Endothelial cell of umbilical vein (primary cell): ENCODE measurements at regions not wholly inside any gene's neighbourhood (a gene's known extent, or its start where the extent isn't known, plus 50 kb on each side); places are given as distances from the start of the nearest gene placed in this dataset.

Source experiments
- BruUV-seq: library from RNA; stranded (reverse); fragments of 400-500 nt; replicated peaks from 2 replicates; lab custom pipeline; 2021; lab: Mats Ljungman, UMichigan
- CTCF ChIA-PET: fragments of 300-600, 350-600 bp; sonication (Branson Sonifier 250); formaldehyde crosslinking; loops from one replicate; lab custom pipeline; 2021; ENCODE audit warnings: antibody characterized with exemption, inconsistent platforms; lab: Charles Lee
- POLR2A ChIA-PET: fragments of 300-600, 350-600 bp; sonication (Branson Sonifier 250); formaldehyde crosslinking; loops from one replicate; lab custom pipeline; 2021; ENCODE audit warnings: antibody characterized with exemption, inconsistent platforms; lab: Charles Lee
- DNase-seq: peaks from one replicate; pipeline ENCODE4 v3.0.0-alpha.2; 2011; ENCODE audit warnings: low read depth, low spot score
- FAIRE-seq: peaks from 2 replicates; lab custom pipeline; 2011; peaks lifted over from hg19 to GRCh38; lab: Jason Lieb, UNC
- H2AFZ ChIP-seq: 2 replicates; pipeline ENCODE4 v1.6.0; 2012; ENCODE audit warnings: low read depth, low read length, control low read depth, inconsistent platforms
- H3K27ac ChIP-seq: 2 replicates; pipeline ENCODE4 v1.5.1; 2011; ENCODE audit warnings: low read depth, mild to moderate bottlenecking, control low read depth, low read length, moderate library complexity; ENCODE audit not compliant: insufficient read depth
- H3K27me3 ChIP-seq, 2 experiments: 2 replicates each; pipeline versions ENCODE4 v1.6.0 to v1.6.1; 2011; ENCODE audit warnings: low read length in 2 of 2, mixed read lengths in 1 of 2; ENCODE audit not compliant: control insufficient read depth in 2 of 2, insufficient read depth in 2 of 2
- H3K36me3 ChIP-seq, 2 experiments: 2 replicates in 1 of 2; 3 replicates in 1 of 2; pipeline ENCODE4 v1.5.1; 2011; ENCODE audit warnings: low read length in 2 of 2, mild to moderate bottlenecking in 1 of 2, moderate library complexity in 1 of 2; ENCODE audit not compliant: control insufficient read depth in 2 of 2, insufficient read depth in 2 of 2; ENCODE audit errors: extremely low read depth in 1 of 2
- H3K4me1 ChIP-seq: 3 replicates; pipeline ENCODE4 v1.5.1; 2011; ENCODE audit warnings: mild to moderate bottlenecking, low read length; ENCODE audit not compliant: control insufficient read depth, insufficient read depth; ENCODE audit errors: extremely low read depth
- H3K4me2 ChIP-seq: 2 replicates; pipeline ENCODE4 v1.6.1; 2011; ENCODE audit warnings: low read length, control low read depth, mixed read lengths; ENCODE audit not compliant: insufficient read depth
- H3K4me3 ChIP-seq, 3 experiments: fragments of 200-600 bp in 1 of 3; sonication (generic), shearing (Covaris generic) in 1 of 3; replicated peaks in 1 of 3; 2 replicates each; pipeline ENCODE4 v1.5.1; 2011 to 2016; ENCODE audit warnings: control low read depth in 3 of 3, low read length in 3 of 3, mild to moderate bottlenecking in 2 of 3, inconsistent platforms in 1 of 3, low read depth in 1 of 3, moderate library complexity in 1 of 3; ENCODE audit not compliant: insufficient read depth in 1 of 3
- H3K79me2 ChIP-seq: 2 replicates; pipeline ENCODE4 v1.6.0; 2012; ENCODE audit warnings: low read length, inconsistent platforms; ENCODE audit not compliant: control insufficient read depth, insufficient read depth
- H3K9ac ChIP-seq: replicated peaks from 2 replicates; pipeline ENCODE3; 2011; ENCODE audit warnings: low read length, control low read depth; ENCODE audit not compliant: insufficient read depth; ENCODE audit errors: extremely low read depth
- H3K9me1 ChIP-seq: replicated peaks from 3 replicates; pipeline ENCODE4 v1.6.0; 2011; ENCODE audit warnings: mild to moderate bottlenecking, low read length; ENCODE audit not compliant: control insufficient read depth, insufficient read depth; ENCODE audit errors: extremely low read depth
- H3K9me3 ChIP-seq: replicated peaks from 2 replicates; pipeline ENCODE4 v1.5.1; 2012; ENCODE audit warnings: low read length, inconsistent platforms; ENCODE audit not compliant: control insufficient read depth, insufficient read depth
- H4K20me1 ChIP-seq: replicated peaks from 2 replicates; pipeline ENCODE3; 2011; ENCODE audit warnings: mild to moderate bottlenecking, low read length; ENCODE audit not compliant: control insufficient read depth, insufficient read depth; ENCODE audit errors: extremely low read depth
- CTCF ChIP-seq, 2 donors: IDR thresholded peaks; 1 replicate in 1 of 2; 2 replicates in 1 of 2; pipeline ENCODE4 v1.5.1; 2011; ENCODE audit warnings: low read length in 2 of 2, mild to moderate bottlenecking in 2 of 2, moderate library complexity in 2 of 2, control low read depth in 1 of 2, inconsistent platforms in 1 of 2, low read depth in 1 of 2; ENCODE audit not compliant: insufficient read depth in 1 of 2; ENCODE audit errors: extremely low read depth in 1 of 2
- EZH2 ChIP-seq: IDR thresholded peaks from 2 replicates; pipeline ENCODE4 v1.6.1; 2012; ENCODE audit warnings: borderline replicate concordance, low read depth, mild to moderate bottlenecking, moderate library complexity, low read length, inconsistent platforms; ENCODE audit not compliant: severe bottlenecking
- FOS ChIP-seq: IDR thresholded peaks from 2 replicates; pipeline ENCODE4 v1.6.1; 2011; ENCODE audit warnings: mild to moderate bottlenecking, low read length, moderate library complexity, borderline replicate concordance; ENCODE audit not compliant: insufficient read depth
- GATA2 ChIP-seq: IDR thresholded peaks from 2 replicates; pipeline ENCODE4 v1.7.0; 2011; ENCODE audit warnings: low read depth, mild to moderate bottlenecking, moderate library complexity, mixed read lengths, low read length; ENCODE audit not compliant: insufficient read length, insufficient read depth
- JUN ChIP-seq: IDR thresholded peaks from 2 replicates; pipeline ENCODE4 v1.6.1; 2011; ENCODE audit warnings: borderline replicate concordance, low read depth; ENCODE audit not compliant: insufficient read length, insufficient read depth
- MYC ChIP-seq: IDR thresholded peaks from one replicate; pipeline ENCODE4 v1.6.1; 2011; ENCODE audit warnings: mild to moderate bottlenecking, low read depth, low read length
- POLR2A ChIP-seq: IDR thresholded peaks from 2 replicates; pipeline ENCODE4 v1.6.1; 2012; ENCODE audit warnings: low read depth, mild to moderate bottlenecking, control low read depth, low read length
- POLR2AphosphoS5 ChIP-seq: IDR thresholded peaks from 2 replicates; pipeline ENCODE4 v1.6.1; 2012; ENCODE audit warnings: low read depth, mild to moderate bottlenecking, control low read depth, low read length, moderate library complexity; ENCODE audit not compliant: insufficient read depth
- dilution Hi-C: fragments of 300-500 bp; cut with MboI; formaldehyde crosslinking; loops from one replicate; pipeline ENCODE4 v1.15.0; 2019; ENCODE audit warnings: low sequenced_read_pairs; ENCODE audit not compliant: extremely low pct_ligation_motif_present
- intact Hi-C: fragments of 100-400 bp; cut with micrococcal nuclease; formaldehyde crosslinking; loops from one replicate; pipeline ENCODE4 v1.10.0; 2022
- TF ChIP-seq, protein P1 (sequence below): IDR thresholded peaks from 2 replicates; pipeline ENCODE4 v1.6.1; 2011; ENCODE audit not compliant: insufficient read depth, insufficient read length

- Histone ChIP-seq H3K9me3 (no peaks in the 10 kb centered on the region), H3K4me1 (no peaks in the 10 kb centered on the region), H3K36me3 (no peaks in the 10 kb centered on the region), H3K79me2 (no peaks in the 10 kb centered on the region), H3K27ac (no peak overlapping the region), H3K9me1 (no peaks in the 10 kb centered on the region), H4K20me1 (no peaks in the 10 kb centered on the region), H3K9ac (no peak overlapping the region), H2AFZ (no peak overlapping the region), H3K27me3 (no peaks in the 10 kb centered on the region), H3K4me2 (no peak overlapping the region), H3K4me3 (no peak overlapping the region)
- no peak for FAIRE-seq
- DNase-seq, result no peak
- intact Hi-C loops, result no loop called here
- TF ChIP-seq EZH2, result no peak
- no peak for TF ChIP-seq JUN
- no peak for TF ChIP-seq MYC
- TF ChIP-seq POLR2AphosphoS5, result no peak
- TF ChIP-seq FOS, result no peak
- TF ChIP-seq, protein P1, sequence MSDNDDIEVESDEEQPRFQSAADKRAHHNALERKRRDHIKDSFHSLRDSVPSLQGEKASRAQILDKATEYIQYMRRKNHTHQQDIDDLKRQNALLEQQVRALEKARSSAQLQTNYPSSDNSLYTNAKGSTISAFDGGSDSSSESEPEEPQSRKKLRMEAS, result no peak
- no peak for TF ChIP-seq GATA2
- no peak for TF ChIP-seq CTCF (IDR thresholded peaks at IDR 0.05; ENCODE audit: extremely low read depth in 1 of 2, insufficient read depth in 1 of 2, low read depth in 1 of 2, low read length in 2 of 2)
- no peak for TF ChIP-seq POLR2A
- dilution Hi-C loops, result no loop called here
- ChIA-PET CTCF (no interaction called here), POLR2A (no interaction called here)
- no TSS peak for BruUV-seq
Observed at GRCh38 chr16:61471023-61471422, 565.2 kb downstream of the CDH8 start.
